HEK293 (cell line): ENCODE measurements at regions not wholly inside any gene's neighbourhood (a gene's known extent, or its start where the extent isn't known, plus 50 kb on each side); places are given as distances from the start of the nearest gene placed in this dataset.

Experiments
- GLIS1 ChIP-seq: fragments of 450-650 bp; formaldehyde crosslinking; IDR thresholded peaks from 2 replicates; pipeline ENCODE4 v1.5.1; 2016; ENCODE audit warnings: missing biosample characterization, missing genetic modification characterization
- MYNN ChIP-seq: fragments of 450-650 bp; formaldehyde crosslinking; IDR thresholded peaks from 2 replicates; pipeline ENCODE4 v1.5.1; 2016; ENCODE audit warnings: missing biosample characterization, missing genetic modification characterization, borderline replicate concordance
- REST ChIP-seq: fragments of 450-650 bp; formaldehyde crosslinking; IDR thresholded peaks from 2 replicates; pipeline ENCODE4 v1.5.1; 2016; ENCODE audit warnings: missing biosample characterization, missing genetic modification characterization
- TRIM28 ChIP-seq: IDR thresholded peaks from 2 replicates; pipeline ENCODE4 v1.6.1; 2011; ENCODE audit warnings: low read length, control low read depth, borderline replicate concordance
- ZBTB8A ChIP-seq: fragments of 450-650 bp; formaldehyde crosslinking; IDR thresholded peaks from 2 replicates; pipeline ENCODE4 v1.5.1; 2016; ENCODE audit warnings: missing biosample characterization, missing genetic modification characterization
- ZNF362 ChIP-seq: fragments of 450-650 bp; formaldehyde crosslinking; IDR thresholded peaks from 2 replicates; pipeline ENCODE4 v1.5.1; 2016; ENCODE audit warnings: missing biosample characterization, missing genetic modification characterization
- ZNF670 ChIP-seq: fragments of 450-650 bp; formaldehyde crosslinking; IDR thresholded peaks from 2 replicates; pipeline ENCODE4 v1.5.1; 2016; ENCODE audit warnings: missing biosample characterization, missing genetic modification characterization, low read depth
- TF ChIP-seq, protein P1 (sequence below): fragments of 450-650 bp; formaldehyde crosslinking; IDR thresholded peaks from 2 replicates; pipeline ENCODE4 v1.5.1; 2016; ENCODE audit warnings: missing biosample characterization, missing genetic modification characterization
- TF ChIP-seq, protein P2 (sequence below): fragments of 450-650 bp; formaldehyde crosslinking; IDR thresholded peaks from 2 replicates; pipeline ENCODE4 v1.5.1; 2016; ENCODE audit warnings: missing biosample characterization, missing genetic modification characterization
- TF ChIP-seq, protein P3 (sequence below): fragments of 450-650 bp; formaldehyde crosslinking; IDR thresholded peaks from 2 replicates; pipeline ENCODE4 v1.5.1; 2016; ENCODE audit warnings: missing biosample characterization, missing genetic modification characterization

- TF ChIP-seq, protein P1, sequence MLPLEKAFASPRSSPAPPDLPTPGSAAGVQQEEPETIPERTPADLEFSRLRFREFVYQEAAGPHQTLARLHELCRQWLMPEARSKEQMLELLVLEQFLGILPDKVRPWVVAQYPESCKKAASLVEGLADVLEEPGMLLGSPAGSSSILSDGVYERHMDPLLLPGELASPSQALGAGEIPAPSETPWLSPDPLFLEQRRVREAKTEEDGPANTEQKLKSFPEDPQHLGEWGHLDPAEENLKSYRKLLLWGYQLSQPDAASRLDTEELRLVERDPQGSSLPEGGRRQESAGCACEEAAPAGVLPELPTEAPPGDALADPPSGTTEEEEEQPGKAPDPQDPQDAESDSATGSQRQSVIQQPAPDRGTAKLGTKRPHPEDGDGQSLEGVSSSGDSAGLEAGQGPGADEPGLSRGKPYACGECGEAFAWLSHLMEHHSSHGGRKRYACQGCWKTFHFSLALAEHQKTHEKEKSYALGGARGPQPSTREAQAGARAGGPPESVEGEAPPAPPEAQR (tag by site-specific recombination): no peak
- TF ChIP-seq, protein P2, sequence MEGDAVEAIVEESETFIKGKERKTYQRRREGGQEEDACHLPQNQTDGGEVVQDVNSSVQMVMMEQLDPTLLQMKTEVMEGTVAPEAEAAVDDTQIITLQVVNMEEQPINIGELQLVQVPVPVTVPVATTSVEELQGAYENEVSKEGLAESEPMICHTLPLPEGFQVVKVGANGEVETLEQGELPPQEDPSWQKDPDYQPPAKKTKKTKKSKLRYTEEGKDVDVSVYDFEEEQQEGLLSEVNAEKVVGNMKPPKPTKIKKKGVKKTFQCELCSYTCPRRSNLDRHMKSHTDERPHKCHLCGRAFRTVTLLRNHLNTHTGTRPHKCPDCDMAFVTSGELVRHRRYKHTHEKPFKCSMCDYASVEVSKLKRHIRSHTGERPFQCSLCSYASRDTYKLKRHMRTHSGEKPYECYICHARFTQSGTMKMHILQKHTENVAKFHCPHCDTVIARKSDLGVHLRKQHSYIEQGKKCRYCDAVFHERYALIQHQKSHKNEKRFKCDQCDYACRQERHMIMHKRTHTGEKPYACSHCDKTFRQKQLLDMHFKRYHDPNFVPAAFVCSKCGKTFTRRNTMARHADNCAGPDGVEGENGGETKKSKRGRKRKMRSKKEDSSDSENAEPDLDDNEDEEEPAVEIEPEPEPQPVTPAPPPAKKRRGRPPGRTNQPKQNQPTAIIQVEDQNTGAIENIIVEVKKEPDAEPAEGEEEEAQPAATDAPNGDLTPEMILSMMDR (tag by site-specific recombination): no peak
- TF ChIP-seq ZNF362 (no peak), REST (tag by site-specific recombination) (no peak), ZNF670 (tag by site-specific recombination) (no peak), GLIS1 (tag by site-specific recombination) (no peak), MYNN (tag by site-specific recombination) (no peak), TRIM28 (no peak), ZBTB8A (tag by site-specific recombination) (no peak)
- TF ChIP-seq, protein P3, sequence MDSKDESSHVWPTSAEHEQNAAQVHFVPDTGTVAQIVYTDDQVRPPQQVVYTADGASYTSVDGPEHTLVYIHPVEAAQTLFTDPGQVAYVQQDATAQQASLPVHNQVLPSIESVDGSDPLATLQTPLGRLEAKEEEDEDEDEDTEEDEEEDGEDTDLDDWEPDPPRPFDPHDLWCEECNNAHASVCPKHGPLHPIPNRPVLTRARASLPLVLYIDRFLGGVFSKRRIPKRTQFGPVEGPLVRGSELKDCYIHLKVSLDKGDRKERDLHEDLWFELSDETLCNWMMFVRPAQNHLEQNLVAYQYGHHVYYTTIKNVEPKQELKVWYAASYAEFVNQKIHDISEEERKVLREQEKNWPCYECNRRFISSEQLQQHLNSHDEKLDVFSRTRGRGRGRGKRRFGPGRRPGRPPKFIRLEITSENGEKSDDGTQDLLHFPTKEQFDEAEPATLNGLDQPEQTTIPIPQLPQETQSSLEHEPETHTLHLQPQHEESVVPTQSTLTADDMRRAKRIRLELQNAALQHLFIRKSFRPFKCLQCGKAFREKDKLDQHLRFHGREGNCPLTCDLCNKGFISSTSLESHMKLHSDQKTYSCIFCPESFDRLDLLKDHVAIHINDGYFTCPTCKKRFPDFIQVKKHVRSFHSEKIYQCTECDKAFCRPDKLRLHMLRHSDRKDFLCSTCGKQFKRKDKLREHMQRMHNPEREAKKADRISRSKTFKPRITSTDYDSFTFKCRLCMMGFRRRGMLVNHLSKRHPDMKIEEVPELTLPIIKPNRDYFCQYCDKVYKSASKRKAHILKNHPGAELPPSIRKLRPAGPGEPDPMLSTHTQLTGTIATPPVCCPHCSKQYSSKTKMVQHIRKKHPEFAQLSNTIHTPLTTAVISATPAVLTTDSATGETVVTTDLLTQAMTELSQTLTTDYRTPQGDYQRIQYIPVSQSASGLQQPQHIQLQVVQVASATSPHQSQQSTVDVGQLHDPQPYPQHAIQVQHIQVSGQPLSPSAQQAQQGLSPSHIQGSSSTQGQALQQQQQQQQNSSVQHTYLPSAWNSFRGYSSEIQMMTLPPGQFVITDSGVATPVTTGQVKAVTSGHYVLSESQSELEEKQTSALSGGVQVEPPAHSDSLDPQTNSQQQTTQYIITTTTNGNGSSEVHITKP: no peak
Measured at GRCh38 chr10:101284101-101284743, 55.0 kb upstream of the LBX1 start.
